ENCODE measurements at regions not wholly inside any gene's neighbourhood (a gene's known extent, or its start where the extent isn't known, plus 50 kb on each side); places are given as distances from the start of the nearest gene placed in this dataset.

GRCh38 chr5:87126869-87127268, 140.8 kb upstream of the RASA1 start:
- intact Hi-C loops (cut with DNase I), result no loop called here
- 62 to 68% methylated on average over 3 of the region's 3 CpGs for WGBS, 2 donors
- peak in 1 of 8 donors; percentile 37 for ATAC-seq
- Histone ChIP-seq H3K27me3 (no peaks in the 10 kb centered on the region), H3K27ac (no peak overlapping the region), H3K9me3 (no peaks in the 10 kb centered on the region), H3K4me3 (no peak overlapping the region), H3K4me1 (peaks cover 0 to 13% (median 0%) of the 10 kb centered on the region in 9 donors), H3K36me3 (no peaks in the 10 kb centered on the region)
- TF ChIP-seq CTCF (IDR thresholded peaks at IDR 0.05), result no peak
- no peak for DNase-seq

GRCh38 chr5:87127426-87127825, 140.3 kb upstream of the RASA1 start:
- ATAC-seq (no peak), DNase-seq (no peak)
- Histone ChIP-seq H3K36me3 (no peaks in the 10 kb centered on the region), H3K9me3 (no peaks in the 10 kb centered on the region), H3K27me3 (no peaks in the 10 kb centered on the region), H3K27ac (no peak overlapping the region), H3K4me3 (no peak overlapping the region), H3K4me1 (peaks cover 0 to 9% (median 0%) of the 10 kb centered on the region in 9 donors)
- 92 to 100% methylated on average over 1 of the region's 1 CpG for WGBS, 2 donors
- no peak for TF ChIP-seq CTCF (IDR thresholded peaks at IDR 0.05)
- intact Hi-C loops (cut with DNase I), result no loop called here

- Histone ChIP-seq H3K36me3 (no peaks in the 10 kb centered on the region), H3K27me3 (no peaks in the 10 kb centered on the region), H3K4me3 (no peak overlapping the region), H3K27ac (no peak overlapping the region), H3K9me3 (no peaks in the 10 kb centered on the region), H3K4me1 (peaks cover 0 to 4% (median 0%) of the 10 kb centered on the region in 9 donors)
- intact Hi-C loops (cut with DNase I), result no loop called here
- ATAC-seq (no peak), DNase-seq (no peak)
- whole genome bisulfite sequencing, 2 donors, result 61 to 65% methylated on average over 3 of the region's 3 CpGs
- TF ChIP-seq CTCF (IDR thresholded peaks at IDR 0.05), result no peak
These were observed 139.6 kb upstream of the RASA1 start for GRCh38 chr5:87127956-87128687.

GRCh38 chr5:87129046-87129445, 138.6 kb upstream of the RASA1 start:
- DNase-seq, result no peak
- H3K4me3 ChIP-seq, result no peak overlapping the region
- intact Hi-C loops (cut with DNase I), result no loop called here
- H3K9me3 ChIP-seq, result peaks cover 0 to under 1% (median 0%) of the 10 kb centered on the region in 11 donors
- TF ChIP-seq CTCF (IDR thresholded peaks at IDR 0.05), result no peak
- WGBS, 2 donors, result 59% methylated on average over 1 of the region's 1 CpG
- H3K36me3 ChIP-seq, result no peaks in the 10 kb centered on the region
- no peak for ATAC-seq
- peaks cover 0 to 4% (median 0%) of the 10 kb centered on the region in 9 donors for H3K4me1 ChIP-seq
- H3K27ac ChIP-seq, result no peak overlapping the region
- no peaks in the 10 kb centered on the region for H3K27me3 ChIP-seq

Data from heart right ventricle (tissue), 16 donors.